C4-2B (cell line): ENCODE measurements at regions not wholly inside any gene's neighbourhood (a gene's known extent, or its start where the extent isn't known, plus 50 kb on each side); places are given as distances from the start of the nearest gene placed in this dataset.
A peak's percentile ranks its signal among the peaks of the same experiment; 100 is the strongest.

Experiments used
- H3K27ac ChIP-seq: fragments of 450-650 bp; 2 replicates; pipeline ENCODE4 v1.5.1; 2017
- ZFX ChIP-seq: fragments of 450-650 bp; IDR thresholded peaks from 2 replicates; pipeline ENCODE4 v1.6.1; 2017
- TF ChIP-seq, protein P1 (sequence below): fragments of 450-650 bp; conservative IDR thresholded peaks from 2 replicates; pipeline ENCODE4 v1.5.1; 2017; ENCODE audit warnings: mild to moderate bottlenecking

DNA sequence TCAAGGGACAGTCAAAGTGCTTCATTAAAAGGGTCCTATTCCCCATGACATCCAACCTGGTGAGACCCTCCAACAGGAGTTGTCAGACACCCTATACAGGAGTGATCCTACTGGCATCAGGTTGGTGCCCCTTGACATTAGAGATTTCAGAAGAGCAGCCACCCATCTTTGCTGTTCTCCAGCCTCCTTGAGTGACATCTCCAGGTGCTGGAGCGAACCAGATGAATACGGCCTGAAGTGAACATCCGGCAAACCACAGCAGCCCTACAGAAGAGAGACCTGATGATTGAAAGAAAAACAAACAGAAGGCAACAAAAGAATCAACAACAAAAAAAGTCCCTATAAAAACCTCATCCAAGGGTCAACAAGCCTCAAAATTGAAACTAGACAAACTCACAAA is 146.1 kb upstream of the PBDC1 start:
- TF ChIP-seq, protein P1, sequence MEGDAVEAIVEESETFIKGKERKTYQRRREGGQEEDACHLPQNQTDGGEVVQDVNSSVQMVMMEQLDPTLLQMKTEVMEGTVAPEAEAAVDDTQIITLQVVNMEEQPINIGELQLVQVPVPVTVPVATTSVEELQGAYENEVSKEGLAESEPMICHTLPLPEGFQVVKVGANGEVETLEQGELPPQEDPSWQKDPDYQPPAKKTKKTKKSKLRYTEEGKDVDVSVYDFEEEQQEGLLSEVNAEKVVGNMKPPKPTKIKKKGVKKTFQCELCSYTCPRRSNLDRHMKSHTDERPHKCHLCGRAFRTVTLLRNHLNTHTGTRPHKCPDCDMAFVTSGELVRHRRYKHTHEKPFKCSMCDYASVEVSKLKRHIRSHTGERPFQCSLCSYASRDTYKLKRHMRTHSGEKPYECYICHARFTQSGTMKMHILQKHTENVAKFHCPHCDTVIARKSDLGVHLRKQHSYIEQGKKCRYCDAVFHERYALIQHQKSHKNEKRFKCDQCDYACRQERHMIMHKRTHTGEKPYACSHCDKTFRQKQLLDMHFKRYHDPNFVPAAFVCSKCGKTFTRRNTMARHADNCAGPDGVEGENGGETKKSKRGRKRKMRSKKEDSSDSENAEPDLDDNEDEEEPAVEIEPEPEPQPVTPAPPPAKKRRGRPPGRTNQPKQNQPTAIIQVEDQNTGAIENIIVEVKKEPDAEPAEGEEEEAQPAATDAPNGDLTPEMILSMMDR = no peak
- no peak for TF ChIP-seq ZFX
- no peak overlapping the region for H3K27ac ChIP-seq

GRCh38 chrX:76029385-76029784 is 143.5 kb upstream of the PBDC1 start:
- TF ChIP-seq, protein P1 = no peak
- TF ChIP-seq ZFX = no peak
- no peak overlapping the region for H3K27ac ChIP-seq

DNA sequence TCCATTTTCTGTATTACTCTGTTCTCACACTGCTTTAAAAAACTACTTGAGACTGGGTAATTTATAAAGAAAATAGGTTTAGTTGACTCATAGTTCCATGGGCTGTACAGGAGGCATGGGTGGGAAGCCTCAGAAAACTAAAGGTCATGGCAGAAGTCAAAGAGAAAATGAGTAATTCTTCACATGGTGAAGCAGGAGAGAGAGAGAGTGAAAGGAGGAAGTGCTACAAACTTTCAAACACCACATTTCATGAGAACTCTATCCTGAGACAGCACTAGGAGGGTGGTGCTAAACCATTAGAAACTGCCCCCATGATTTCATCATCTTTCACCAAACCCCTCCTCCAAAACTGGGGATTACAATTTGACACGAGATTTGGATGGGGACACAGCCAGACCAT is 108.0 kb upstream of the PBDC1 start:
- H3K27ac ChIP-seq = no peak overlapping the region
- TF ChIP-seq, protein P1 = no peak
- no peak for TF ChIP-seq ZFX

DNA sequence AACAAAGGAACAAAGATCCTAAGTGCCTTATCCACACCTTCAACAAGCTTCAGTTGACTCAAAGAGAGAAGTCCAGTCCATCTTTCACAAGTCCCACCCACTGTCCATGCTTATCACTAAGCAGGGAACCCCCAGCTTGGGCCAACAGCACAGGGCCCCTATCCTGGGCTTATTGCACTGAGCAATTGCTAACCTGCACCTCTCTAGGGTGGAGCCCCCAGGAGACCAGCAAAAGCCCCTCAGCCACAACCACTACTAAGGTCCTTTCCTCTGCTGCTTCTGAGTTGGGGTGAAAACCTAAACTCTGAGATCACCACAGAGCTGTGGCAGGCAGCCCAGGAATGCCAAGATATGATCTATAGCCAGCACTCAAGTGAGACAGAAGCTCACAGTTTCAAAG is 96.7 kb upstream of the PBDC1 start:
- no peak overlapping the region for H3K27ac ChIP-seq
- TF ChIP-seq, protein P1 = no peak
- no peak for TF ChIP-seq ZFX

GRCh38 chrX:76109654-76110053 is 63.2 kb upstream of the PBDC1 start:
- TF ChIP-seq, protein P1 = peak; percentile 36
- TF ChIP-seq ZFX = no peak

More at GRCh38 chrX:76109654-76110053, 63.2 kb upstream of the PBDC1 start:
- no peak overlapping the region for H3K27ac ChIP-seq
